GM21526 (cell line): ENCODE measurements at regions not wholly inside any gene's neighbourhood (a gene's known extent, or its start where the extent isn't known, plus 50 kb on each side); places are given as distances from the start of the nearest gene placed in this dataset.

Experiments
- ATAC-seq: cut with Tn5 transposase; IDR thresholded peaks from one replicate; pipeline ENCODE4 v1.9.1; 2021; ENCODE audit warnings: moderate library complexity; ENCODE audit not compliant: unreplicated experiment, low FRiP score

GRCh38 chr20:16124911-16125776 lies 448.1 kb downstream of the KIF16B start:
- no peak for ATAC-seq

GRCh38 chr20:16124491-16124890 lies 448.8 kb downstream of the KIF16B start:
- ATAC-seq: no peak

DNA sequence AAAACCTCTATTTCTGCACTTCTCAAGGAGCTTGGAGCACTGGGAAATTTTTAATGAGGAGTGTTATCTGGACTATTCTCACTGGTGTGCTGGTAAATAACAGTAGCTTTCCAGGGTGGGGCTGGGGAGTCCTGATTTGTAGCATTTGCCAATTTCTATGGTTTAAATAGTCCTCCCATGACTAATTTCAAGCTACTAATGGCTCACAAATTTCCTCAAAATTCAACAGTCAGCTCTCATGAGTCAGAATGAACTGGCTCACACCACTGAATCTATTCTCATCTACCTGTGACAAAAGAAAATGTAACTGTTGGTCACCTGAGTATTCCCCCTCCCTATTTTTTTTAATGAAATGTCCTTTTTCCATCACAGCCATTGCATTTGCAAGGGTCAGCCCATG lies 449.6 kb downstream of the KIF16B start:
- no peak for ATAC-seq

- ATAC-seq: no peak
Observed at GRCh38 chr20:16119909-16120308, 453.3 kb downstream of the KIF16B start.

DNA sequence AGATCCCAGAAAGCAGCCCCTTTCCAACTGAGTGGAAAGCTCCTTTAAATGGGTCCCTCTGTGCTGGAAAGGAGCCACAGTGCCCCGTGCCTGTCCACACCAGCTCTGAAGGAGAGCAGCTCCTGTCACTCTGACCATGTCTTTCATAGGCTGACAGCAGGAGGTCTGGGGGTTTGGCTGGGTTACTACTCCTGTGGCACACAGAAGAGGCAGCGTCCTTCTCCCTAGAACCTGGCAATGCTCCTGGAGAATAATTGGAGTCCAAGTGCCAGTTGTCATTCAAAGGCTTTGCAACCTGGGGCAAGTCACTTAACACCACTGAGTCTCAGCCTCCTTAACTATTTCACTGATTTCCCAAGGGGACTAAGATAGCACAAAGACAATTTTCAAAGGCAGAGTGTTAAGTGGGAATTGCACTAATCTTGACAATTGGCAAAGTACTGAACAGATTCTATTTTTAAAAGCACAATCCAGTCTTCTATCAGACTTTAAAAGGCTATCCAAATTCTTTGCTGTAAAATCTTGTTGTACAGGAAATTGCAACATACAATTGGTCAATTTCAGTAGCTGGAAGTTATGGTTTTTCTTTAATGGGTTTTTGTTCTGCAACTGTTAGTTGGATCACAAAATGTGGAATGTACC lies 457.2 kb downstream of the KIF16B start:
- no peak for ATAC-seq

DNA sequence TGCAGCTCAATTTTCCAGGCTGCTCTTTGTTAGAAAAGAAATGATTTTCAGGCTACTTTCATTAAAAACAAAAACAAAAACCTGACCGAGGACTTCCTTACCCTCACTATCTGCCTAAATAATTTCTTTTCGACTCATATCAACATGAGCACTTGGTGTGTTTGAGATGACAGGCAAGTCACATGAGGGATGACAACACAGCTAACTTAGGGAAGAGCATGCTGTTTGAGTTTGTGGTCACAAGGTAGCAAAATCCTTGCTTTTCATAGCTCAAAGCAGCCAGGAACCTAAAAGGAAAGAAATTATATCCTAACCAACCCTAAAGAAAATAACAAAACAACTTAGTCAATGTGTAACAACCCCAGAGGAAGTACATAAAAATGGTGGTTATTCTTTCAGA lies 459.5 kb downstream of the KIF16B start:
- ATAC-seq: no peak

- ATAC-seq: no peak
Observed at GRCh38 chr20:16111852-16112412, 461.3 kb downstream of the KIF16B start.

- ATAC-seq: no peak
Observed at GRCh38 chr20:16111172-16111832, 461.9 kb downstream of the KIF16B start.

DNA sequence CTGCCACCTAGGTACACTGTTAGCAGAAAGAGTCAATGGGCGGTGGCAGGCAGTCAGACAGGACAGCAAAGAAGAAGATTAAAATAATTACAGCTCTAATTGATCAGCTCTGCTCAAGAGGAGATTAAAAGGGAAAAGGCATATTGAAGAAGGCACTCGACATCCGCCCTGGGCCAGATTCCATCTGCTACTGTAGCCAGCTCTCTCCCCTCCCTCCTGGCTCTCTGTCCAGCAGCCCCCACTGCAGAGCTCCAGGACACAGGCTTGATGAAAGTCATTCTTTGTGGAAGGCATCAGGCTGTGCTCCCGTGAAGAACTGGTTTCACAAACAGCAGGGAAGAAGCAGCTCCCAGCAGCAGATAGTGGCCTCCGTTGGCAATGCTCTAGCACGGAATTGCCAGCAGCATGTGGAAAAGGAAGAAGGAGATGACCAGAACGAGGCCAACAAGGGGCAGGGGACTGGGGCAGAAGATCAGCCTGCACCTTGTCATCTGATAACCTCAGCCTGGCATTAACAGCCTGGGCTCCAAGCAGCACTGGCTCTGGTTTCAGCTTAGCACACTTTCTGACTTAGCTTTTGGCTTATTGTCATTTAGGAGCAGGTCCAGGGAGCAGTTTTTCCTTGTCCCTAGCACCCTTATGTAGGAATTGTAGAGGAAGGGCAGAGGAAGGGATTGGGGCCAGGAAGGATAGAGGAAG lies 465.9 kb downstream of the KIF16B start:
- no peak for ATAC-seq

- ATAC-seq: no peak
Observed at GRCh38 chr20:16106191-16106849, 466.9 kb downstream of the KIF16B start.

DNA sequence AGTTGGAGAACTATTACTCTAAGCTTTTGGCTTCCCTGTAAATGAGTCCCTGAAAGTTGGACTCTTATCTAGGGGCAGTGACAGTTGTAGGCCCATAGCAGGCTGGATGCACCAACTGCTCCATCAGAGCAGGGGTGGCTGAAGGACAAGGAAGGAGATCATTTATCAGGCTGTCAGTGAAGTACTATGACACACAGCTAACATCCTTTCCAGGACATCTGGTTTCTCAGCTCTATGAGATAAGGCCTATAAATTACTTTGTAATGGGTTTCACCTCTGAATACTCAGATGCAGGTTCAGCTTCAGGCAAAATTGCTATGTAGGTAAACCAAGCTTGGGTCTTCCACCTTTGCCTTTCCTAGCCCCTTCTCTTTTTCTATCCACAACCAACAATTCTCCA lies 468.5 kb downstream of the KIF16B start:
- ATAC-seq: no peak
